Middle frontal gyrus (tissue), 1 donor: ENCODE measurements at regions not wholly inside any gene's neighbourhood (a gene's known extent, or its start where the extent isn't known, plus 50 kb on each side); places are given as distances from the start of the nearest gene placed in this dataset.

Experiments used
- DNase-seq: peaks from one replicate; pipeline ENCODE4 v3.0.0-alpha.2; 2015; ENCODE audit warnings: low spot score; ENCODE audit errors: extremely low spot score

- no peak for DNase-seq
These were observed 403.9 kb upstream of the SULF2 start for GRCh38 chr20:48189181-48189580.

DNA sequence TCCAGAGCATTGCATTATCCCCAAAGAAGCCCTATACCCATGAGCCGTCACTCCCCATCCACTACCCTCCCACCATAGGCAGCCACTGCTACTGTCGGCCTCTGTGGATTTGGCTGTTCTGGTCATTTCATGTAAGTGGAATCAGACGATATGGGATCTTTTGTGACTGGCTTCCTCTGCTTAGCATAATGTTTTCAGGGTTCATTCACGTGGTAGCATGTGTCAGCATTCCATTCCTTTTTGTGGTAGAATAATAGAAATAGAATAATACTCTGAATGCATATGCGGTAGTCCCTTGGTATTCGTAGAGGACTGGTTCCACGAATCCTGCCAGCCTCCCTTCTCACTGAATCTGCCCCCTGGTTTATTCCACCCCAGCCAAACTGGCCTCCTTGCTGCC, 402.6 kb upstream of the SULF2 start:
- no peak for DNase-seq

DNA sequence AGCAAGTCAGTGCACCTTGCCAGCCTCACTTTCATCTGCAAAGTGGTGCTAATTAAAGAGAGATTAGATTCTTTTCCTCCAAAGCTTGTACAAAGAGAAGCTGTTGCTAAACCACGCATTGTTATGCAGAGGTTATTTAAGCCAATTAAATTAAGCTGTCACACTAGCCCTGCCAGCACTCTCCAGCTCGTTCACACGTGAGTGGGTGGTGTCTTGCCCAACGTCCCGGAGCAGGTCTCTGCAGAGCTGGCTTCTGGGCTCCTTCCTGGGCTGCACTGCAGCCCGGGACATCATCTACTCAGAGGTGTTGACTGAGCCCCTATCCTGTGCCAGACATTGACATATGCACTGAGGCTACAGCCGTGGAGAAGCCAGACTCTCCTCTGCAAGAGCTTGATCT, 401.6 kb upstream of the SULF2 start:
- no peak for DNase-seq

GRCh38 chr20:48186447-48186846, 401.2 kb upstream of the SULF2 start:
- no peak for DNase-seq

DNA sequence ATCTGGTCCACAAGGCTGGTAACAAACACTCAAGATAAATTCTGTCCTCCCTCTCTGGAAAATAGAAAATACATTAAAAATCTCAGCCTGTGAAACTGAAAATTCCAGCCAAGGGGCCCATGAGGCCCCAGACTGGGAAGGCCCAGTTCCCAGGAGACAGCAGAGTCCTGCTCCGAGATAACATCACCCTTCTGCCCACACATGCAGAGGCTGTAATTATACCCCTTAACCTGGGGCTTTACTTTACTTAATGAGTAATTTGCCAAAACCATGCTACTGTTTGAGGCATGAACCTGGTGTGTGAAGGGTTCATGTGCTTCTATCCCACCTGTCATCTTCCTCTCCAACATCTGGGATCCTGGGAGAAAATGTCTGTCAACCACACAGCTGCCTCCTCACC, 398.9 kb upstream of the SULF2 start:
- no peak for DNase-seq

DNA sequence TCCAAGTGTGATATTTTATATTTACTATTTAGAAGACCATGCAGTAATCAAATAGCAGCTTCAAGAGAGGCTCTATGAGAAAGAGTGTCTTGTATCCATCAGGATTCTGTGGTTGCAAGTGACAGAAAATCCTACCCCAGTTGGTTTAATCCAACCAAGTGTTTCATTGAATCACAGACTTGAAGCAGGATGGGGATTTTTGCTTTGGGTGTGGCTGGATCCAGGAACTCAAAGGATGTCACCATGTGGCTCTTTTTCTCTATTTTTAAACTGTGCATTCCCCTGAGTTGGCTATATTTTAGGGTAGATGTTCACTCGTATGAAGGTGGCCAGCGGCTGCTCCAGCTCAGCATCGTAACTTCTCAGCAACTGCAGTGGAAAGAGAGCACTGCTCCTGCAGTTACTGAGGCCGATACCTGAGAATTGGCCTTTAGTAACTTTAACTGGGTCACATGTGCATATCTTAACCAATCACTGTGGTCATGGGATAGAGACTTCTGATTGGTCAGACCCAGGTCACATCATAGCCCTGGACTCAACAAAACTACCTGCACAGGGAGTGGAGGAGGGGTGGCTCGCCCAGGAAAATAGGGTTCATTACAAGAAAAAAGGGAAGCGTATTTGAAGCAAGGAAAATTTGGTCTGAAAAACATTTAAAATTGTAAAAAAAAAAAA, 396.1 kb upstream of the SULF2 start:
- DNase-seq, result no peak

GRCh38 chr20:48180618-48181017, 395.3 kb upstream of the SULF2 start:
- peak; percentile 14 for DNase-seq

DNA sequence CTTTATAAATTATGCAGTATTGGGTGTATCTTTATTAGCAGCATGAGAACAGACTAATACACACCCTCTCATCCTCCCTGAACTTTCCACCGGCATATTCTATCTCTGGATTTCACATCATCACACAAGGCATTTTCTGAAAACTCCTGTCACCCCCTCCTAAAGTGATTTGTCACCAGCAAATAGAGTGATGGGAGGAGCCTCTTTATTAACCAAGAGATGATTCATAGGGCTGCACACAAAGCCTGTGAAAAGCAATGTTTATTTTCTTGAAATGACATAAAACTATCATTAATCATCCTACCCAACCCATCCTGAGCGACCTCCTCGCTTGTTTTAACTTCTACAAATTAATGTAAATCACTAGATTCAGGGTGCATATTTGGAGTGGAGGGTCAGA, 394.7 kb upstream of the SULF2 start:
- no peak for DNase-seq

DNA sequence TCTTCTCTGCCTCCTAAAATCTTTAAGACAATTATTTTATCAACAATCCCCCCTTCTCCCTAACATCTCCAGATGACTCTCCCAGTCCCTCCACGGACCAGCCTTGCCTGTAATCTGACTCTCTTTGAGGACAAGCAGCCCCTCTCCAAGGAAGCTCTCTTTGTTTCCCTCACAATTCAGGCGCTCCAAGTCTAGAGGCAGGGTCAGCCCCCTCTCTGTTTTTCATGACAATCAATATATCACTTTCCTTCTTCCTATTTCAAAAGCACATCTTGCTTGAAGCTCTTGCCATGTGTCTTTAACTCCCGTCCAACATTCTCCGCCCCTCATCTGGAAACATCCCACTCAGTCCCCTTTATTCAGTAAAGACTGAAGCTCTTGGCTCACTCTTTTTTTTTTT, 393.4 kb upstream of the SULF2 start:
- no peak for DNase-seq

DNA sequence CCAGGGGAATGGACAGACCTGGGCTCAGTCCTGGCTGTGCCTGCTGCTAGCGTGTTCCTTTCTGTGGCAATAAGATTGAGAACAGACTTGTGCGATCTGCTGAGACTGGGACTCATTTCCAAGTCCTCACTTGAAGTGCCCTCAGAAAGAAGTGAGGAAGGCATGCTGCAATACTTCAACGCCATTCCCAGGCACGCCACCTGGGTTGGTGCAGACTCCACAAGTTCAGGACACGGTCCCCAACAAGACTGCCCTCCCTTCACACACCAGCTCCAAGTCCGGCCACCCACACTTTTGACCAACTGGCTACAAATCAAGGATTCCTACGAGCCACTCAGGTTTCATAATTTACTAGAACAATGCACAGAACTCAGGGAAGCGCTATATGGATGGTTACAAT, 391.8 kb upstream of the SULF2 start:
- no peak for DNase-seq

DNA sequence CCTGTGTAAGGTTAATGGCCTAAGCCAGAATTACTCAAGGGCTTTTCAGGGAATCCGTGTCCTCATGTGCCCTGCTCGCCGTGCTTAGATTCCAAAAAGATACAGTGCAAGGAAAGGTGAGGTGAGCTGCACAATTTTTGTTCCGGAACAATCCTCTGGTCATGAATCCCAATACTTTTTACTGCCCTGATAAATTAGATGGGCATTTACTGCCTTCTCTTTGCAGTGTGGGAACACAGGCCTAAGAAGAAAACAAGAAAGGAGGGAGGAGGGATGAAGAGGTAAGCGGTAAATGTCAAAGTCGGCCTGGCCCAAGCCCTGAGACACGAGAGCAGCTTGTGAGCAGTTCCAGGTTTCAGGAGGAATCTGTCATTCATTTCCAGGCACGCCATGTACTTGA, 390.9 kb upstream of the SULF2 start:
- DNase-seq, result no peak

DNA sequence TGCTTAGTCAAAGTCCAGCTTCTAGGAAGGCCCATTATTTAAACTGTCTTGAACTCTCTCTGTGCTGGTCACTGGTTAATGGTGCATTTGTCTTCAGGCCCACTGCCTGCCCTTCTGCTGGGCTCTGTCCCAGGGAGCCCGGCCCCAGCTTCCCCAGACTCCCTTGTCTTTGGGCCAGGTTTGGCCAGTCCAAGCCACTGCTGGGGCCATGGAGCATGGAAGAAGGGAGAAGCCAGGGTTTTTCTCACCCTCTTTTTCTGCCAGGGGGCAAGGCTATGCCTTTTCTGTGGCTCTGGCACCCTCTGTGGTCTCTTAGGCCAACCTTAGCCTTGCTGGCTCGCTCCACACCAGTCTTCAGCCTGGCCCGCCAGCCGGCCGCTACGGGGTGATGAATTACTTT, 390.0 kb upstream of the SULF2 start:
- DNase-seq, result no peak

GRCh38 chr20:48172357-48172702, 387.0 kb upstream of the SULF2 start:
- no peak for DNase-seq

DNA sequence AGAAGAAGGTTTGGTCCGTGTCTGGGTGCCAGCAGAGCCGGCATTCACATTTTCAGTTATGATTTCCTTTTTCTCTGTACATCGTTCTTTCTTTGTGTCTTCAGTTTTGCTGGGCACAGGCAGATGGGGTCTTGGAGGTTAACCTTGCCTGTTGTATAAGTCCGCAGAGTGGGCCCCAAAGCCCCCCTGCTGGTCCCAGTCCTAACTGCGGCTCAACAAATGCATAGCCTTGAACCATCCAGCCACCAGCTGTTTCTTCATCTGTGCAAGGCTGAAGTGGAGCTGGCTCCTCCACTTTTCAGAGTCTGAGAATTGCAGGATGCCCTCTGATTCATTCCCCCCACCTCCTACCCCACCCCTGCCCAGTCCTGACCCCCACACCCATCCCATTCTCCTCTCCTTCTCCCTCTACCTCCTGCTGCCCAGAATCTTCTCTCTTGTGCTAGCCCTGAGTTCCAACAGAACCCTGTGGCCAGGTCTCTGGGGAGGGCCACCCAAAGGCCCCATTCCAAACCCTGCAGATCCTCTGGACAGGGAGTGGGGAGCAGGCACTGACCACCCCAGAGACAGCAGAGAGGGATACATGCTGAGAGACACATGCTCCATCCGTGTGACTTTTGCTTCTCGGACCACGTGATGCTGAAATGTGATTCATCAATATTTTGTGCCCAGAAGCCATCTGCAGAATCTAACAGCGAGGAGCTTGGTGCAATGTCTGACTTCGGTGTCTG, 386.5 kb upstream of the SULF2 start:
- no peak for DNase-seq

DNA sequence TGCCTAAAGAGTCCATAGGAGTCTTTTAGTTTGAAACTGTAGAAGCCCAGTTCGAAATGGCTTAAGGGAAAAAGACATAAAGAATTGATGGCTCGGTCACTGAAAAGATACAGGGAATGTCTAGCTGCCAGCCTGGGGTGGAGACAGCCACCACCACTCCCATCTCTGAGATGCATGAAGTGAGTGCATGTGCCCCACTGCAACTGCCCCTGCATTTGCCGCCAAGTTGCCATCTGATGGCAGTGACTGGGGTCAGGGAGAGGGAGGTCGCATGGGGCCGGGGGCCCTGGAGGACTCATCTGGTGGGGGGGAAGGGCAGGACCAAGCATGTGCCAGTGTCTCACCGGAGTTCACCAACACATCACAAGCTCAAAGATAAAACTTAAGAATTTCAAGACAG, 385.8 kb upstream of the SULF2 start:
- no peak for DNase-seq

- no peak for DNase-seq
These were observed 385.3 kb upstream of the SULF2 start for GRCh38 chr20:48170625-48171024.

- DNase-seq, result no peak
These were observed 384.5 kb upstream of the SULF2 start for GRCh38 chr20:48169650-48170225.

DNA sequence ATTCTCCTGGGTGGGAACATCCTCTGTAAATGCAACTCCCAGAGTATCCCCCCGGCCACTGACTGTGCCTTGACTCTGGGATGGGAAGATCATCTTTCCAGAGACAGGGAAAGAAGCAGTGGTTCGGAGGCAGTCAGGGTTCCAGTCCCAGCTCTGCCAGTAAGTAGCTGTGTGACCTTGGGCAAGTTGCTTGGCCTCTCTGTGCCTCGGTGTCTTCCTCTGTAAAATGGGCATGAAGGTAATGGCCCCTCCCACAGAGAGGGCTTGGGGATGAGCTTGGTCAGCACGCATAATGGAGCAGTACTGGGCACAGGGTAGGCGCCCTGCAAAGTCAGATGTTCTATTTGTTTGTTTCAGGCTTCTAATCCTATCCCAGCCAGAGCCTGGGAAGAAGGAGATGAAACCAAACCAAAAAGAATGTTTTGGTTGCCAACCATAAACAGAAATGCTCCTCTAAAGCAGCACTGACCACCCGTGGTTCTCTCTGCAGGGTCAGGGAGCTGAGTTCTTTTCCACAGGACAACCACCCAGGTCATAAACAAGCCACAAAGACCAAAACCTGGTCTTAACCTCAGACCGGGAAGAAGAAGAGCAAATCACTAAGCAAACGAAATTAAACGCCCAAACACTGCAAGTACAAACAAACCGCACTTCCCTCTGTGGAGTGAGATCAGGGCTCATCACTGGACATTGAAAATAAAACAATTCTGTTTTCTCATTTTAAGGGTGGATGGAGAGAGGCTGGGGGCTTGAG, 381.0 kb upstream of the SULF2 start:
- no peak for DNase-seq

- no peak for DNase-seq
These were observed 380.1 kb upstream of the SULF2 start for GRCh38 chr20:48165401-48165685.

GRCh38 chr20:48164566-48165400, 379.5 kb upstream of the SULF2 start:
- DNase-seq, result no peak

DNA sequence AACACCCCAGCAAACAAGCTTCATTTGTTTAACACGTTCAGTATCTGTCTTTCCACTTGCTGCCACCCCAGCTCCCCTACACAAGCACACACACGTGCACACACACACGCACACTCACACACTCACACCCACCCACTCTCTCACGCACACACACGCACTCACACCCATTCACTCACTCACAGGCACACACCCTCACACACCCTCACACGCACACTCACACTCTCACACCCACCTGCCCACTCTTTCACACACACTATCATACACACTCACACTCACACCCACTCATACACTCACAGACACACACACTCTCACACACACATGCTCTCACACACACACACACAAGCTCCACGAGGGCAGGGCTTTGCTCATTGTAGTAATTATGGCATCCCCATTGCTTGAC, 378.8 kb upstream of the SULF2 start:
- DNase-seq, result no peak

GRCh38 chr20:48163505-48163904, 378.2 kb upstream of the SULF2 start:
- DNase-seq, result no peak
